ENCODE measurements at regions not wholly inside any gene's neighbourhood (a gene's known extent, or its start where the extent isn't known, plus 50 kb on each side); places are given as distances from the start of the nearest gene placed in this dataset.

DNA sequence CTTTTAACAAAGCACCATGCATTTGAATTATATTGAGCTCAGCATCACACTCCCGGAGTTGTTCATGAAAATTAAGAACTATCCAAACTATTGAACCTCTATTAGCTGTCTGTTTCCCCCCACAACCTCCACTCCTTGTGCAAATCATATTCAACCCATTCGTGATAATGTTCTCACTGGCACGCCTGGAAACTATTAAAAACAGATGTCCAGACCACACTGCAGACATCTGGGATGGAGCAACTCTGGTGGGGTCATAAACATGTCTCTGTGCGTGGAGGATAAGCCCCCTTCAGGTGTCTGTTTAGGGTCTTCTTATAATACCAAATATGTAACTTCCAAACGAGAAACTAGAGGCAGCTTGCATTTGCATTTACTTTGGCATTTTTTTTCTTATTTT, 193.7 kb downstream of the TFAP2A start:
- TF ChIP-seq, protein P1, sequence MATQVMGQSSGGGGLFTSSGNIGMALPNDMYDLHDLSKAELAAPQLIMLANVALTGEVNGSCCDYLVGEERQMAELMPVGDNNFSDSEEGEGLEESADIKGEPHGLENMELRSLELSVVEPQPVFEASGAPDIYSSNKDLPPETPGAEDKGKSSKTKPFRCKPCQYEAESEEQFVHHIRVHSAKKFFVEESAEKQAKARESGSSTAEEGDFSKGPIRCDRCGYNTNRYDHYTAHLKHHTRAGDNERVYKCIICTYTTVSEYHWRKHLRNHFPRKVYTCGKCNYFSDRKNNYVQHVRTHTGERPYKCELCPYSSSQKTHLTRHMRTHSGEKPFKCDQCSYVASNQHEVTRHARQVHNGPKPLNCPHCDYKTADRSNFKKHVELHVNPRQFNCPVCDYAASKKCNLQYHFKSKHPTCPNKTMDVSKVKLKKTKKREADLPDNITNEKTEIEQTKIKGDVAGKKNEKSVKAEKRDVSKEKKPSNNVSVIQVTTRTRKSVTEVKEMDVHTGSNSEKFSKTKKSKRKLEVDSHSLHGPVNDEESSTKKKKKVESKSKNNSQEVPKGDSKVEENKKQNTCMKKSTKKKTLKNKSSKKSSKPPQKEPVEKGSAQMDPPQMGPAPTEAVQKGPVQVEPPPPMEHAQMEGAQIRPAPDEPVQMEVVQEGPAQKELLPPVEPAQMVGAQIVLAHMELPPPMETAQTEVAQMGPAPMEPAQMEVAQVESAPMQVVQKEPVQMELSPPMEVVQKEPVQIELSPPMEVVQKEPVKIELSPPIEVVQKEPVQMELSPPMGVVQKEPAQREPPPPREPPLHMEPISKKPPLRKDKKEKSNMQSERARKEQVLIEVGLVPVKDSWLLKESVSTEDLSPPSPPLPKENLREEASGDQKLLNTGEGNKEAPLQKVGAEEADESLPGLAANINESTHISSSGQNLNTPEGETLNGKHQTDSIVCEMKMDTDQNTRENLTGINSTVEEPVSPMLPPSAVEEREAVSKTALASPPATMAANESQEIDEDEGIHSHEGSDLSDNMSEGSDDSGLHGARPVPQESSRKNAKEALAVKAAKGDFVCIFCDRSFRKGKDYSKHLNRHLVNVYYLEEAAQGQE (IDR thresholded peaks at IDR 0.05; ENCODE audit: insufficient read depth in 1 of 2, low read depth in 2 of 2, low read length in 2 of 2) = no peak
- TF ChIP-seq SIN3A (IDR thresholded peaks at IDR 0.05; ENCODE audit: borderline replicate concordance, insufficient read depth, low read length) (no peak), POLR2AphosphoS5 (IDR thresholded peaks at IDR 0.05; ENCODE audit: low read depth, low read length) (no peak), TAF1 (IDR thresholded peaks at IDR 0.05; ENCODE audit: borderline replicate concordance, insufficient read depth, low read length) (no peak)

Data from PFSK-1 (cell line).